ENCODE measurements at regions not wholly inside any gene's neighbourhood (a gene's known extent, or its start where the extent isn't known, plus 50 kb on each side); places are given as distances from the start of the nearest gene placed in this dataset.
"Not testable (repeated sequence)": the region's sequence is repeated elsewhere in the genome, so short reads cannot be mapped to it uniquely, and the experiment has no call there.

- no peak overlapping the region for H3K27ac ChIP-seq (ENCODE audit: low read depth, low read length)
- no peaks in the 10 kb centered on the region for H3K27me3 ChIP-seq (ENCODE audit: control insufficient read depth in 3 of 3, insufficient read depth in 3 of 3, low read length in 3 of 3)
- peaks cover 0 to 2% (median 0%) of the 10 kb centered on the region in 3 donors for H3K9me3 ChIP-seq (ENCODE audit: control insufficient read depth in 3 of 3, low read length in 3 of 3)
- no peak overlapping the region for H3K4me3 ChIP-seq (ENCODE audit: low read length in 3 of 3)
- no peaks in the 10 kb centered on the region for H3K36me3 ChIP-seq (ENCODE audit: control insufficient read depth in 3 of 3, insufficient read depth in 3 of 3, low read length in 3 of 3)
- H3K9ac ChIP-seq (ENCODE audit: low read depth in 1 of 3, low read length in 3 of 3): no peak overlapping the region
- H3K4me1 ChIP-seq (ENCODE audit: control insufficient read depth in 3 of 3, insufficient read depth in 3 of 3, low read length in 3 of 3): no peaks in the 10 kb centered on the region
These were observed 94.3 kb upstream of the ATXN3L start for GRCh38 chrX:13414006-13414647.

DNA sequence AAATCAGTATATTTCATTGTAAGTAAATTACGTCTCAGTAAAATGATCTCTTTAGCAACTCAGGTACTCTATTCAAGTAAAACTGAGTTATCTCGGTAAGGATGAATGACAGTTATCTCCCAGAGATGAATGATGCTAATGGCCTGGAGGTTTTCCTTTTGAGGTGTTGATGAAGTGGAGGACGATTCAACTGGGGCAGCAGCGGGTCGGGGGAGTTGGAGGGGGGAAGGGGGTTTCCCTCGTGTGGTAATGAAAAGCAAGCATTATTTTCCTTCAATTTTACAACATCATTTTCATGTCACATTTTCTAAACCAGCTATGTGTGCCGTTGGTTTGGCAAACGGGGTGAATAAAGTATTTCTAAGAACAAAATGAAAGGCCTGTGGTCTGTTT is 92.4 kb upstream of the ATXN3L start:
- H3K27me3 ChIP-seq (ENCODE audit: control insufficient read depth in 3 of 3, insufficient read depth in 3 of 3, low read length in 3 of 3): no peaks in the 10 kb centered on the region
- no peaks in the 10 kb centered on the region for H3K9me3 ChIP-seq (ENCODE audit: control insufficient read depth in 3 of 3, low read length in 3 of 3)
- no peaks in the 10 kb centered on the region for H3K4me1 ChIP-seq (ENCODE audit: control insufficient read depth in 3 of 3, insufficient read depth in 3 of 3, low read length in 3 of 3)
- no peak overlapping the region for H3K9ac ChIP-seq (ENCODE audit: low read depth in 1 of 3, low read length in 3 of 3)
- no peak overlapping the region for H3K27ac ChIP-seq (ENCODE audit: low read depth, low read length)
- no peak overlapping the region for H3K4me3 ChIP-seq (ENCODE audit: low read length in 3 of 3)
- H3K36me3 ChIP-seq (ENCODE audit: control insufficient read depth in 3 of 3, insufficient read depth in 3 of 3, low read length in 3 of 3): no peaks in the 10 kb centered on the region

GRCh38 chrX:13411496-13412207 is 91.8 kb upstream of the ATXN3L start:
- no peaks in the 10 kb centered on the region for H3K27me3 ChIP-seq (ENCODE audit: control insufficient read depth in 3 of 3, insufficient read depth in 3 of 3, low read length in 3 of 3)
- H3K9ac ChIP-seq (ENCODE audit: low read depth in 1 of 3, low read length in 3 of 3): no peak overlapping the region
- no peak overlapping the region for H3K4me3 ChIP-seq (ENCODE audit: low read length in 3 of 3)
- no peaks in the 10 kb centered on the region for H3K9me3 ChIP-seq (ENCODE audit: control insufficient read depth in 3 of 3, low read length in 3 of 3)
- no peaks in the 10 kb centered on the region for H3K4me1 ChIP-seq (ENCODE audit: control insufficient read depth in 3 of 3, insufficient read depth in 3 of 3, low read length in 3 of 3)
- no peaks in the 10 kb centered on the region for H3K36me3 ChIP-seq (ENCODE audit: control insufficient read depth in 3 of 3, insufficient read depth in 3 of 3, low read length in 3 of 3)
- no peak overlapping the region for H3K27ac ChIP-seq (ENCODE audit: low read depth, low read length)

DNA sequence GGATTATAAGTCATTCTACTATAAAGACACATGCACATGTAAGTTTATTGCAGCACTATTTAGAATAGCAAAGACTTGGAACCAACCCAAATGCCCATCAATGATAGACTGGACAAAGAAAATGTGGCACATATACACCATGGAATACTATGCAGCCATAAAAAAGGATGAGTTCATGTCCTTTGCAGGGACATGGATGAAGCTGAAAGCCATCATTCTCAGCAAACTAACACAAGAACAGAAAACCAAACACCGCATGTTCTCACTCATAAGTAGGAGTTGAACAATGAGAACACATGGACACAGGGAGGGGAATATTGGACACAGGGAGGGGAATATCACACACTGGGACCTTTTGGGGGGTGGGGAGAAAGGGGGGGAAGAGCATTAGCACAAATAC is 88.7 kb upstream of the ATXN3L start:
- not testable (repeated sequence) for H3K36me3 ChIP-seq (ENCODE audit: control insufficient read depth in 3 of 3, insufficient read depth in 3 of 3, low read length in 3 of 3); H3K4me1 ChIP-seq (ENCODE audit: control insufficient read depth in 3 of 3, insufficient read depth in 3 of 3, low read length in 3 of 3); H3K4me3 ChIP-seq (ENCODE audit: low read length in 3 of 3); H3K27ac ChIP-seq (ENCODE audit: low read depth, low read length); H3K9ac ChIP-seq (ENCODE audit: low read depth in 1 of 3, low read length in 3 of 3); H3K27me3 ChIP-seq (ENCODE audit: control insufficient read depth in 3 of 3, insufficient read depth in 3 of 3, low read length in 3 of 3); H3K9me3 ChIP-seq (ENCODE audit: control insufficient read depth in 3 of 3, low read length in 3 of 3)

DNA sequence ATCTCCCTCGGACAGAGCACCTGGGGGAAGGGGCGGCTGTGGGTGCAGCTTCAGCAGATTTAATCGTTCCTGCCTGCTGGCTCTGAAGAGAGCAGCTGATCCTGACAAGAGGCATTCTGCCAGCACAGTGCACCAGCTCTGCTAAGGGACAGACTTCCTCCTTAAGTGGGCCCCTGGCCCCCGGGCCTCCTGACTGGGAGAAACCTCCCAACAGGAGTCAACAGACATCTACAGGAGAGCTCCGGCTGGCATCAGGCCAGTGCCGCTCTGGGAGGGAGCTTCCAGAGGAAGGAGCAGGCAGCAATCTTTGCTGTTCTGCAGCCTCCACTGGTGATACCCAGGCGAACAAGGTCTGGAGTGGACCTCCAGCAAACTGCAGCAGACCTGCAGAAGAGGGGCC is 84.9 kb upstream of the ATXN3L start:
- H3K9ac ChIP-seq (ENCODE audit: low read depth in 1 of 3, low read length in 3 of 3); H3K27me3 ChIP-seq (ENCODE audit: control insufficient read depth in 3 of 3, insufficient read depth in 3 of 3, low read length in 3 of 3); H3K4me1 ChIP-seq (ENCODE audit: control insufficient read depth in 3 of 3, insufficient read depth in 3 of 3, low read length in 3 of 3); H3K36me3 ChIP-seq (ENCODE audit: control insufficient read depth in 3 of 3, insufficient read depth in 3 of 3, low read length in 3 of 3); H3K4me3 ChIP-seq (ENCODE audit: low read length in 3 of 3); H3K27ac ChIP-seq (ENCODE audit: low read depth, low read length); H3K9me3 ChIP-seq (ENCODE audit: control insufficient read depth in 3 of 3, low read length in 3 of 3): not testable (repeated sequence)

DNA sequence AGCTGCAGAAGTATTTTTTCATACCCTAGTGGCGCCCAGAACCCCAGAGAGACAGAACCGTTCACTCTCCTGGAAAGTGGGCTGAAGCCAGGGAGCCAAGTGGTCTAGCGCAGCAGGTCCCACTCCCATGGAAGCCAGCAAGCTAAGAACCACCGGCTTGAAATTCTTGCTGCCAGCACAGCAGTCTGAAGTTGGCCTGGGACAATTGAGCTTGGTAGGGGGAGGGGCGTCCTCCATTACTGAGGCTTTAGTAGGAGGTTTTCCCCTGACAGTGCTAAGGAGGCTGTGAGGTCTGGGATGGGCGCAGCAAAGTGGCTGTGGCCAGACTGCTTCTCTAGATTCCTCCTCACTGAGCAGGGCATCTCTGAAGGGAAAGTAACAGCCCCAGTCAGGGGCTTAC is 84.5 kb upstream of the ATXN3L start:
- H3K9me3 ChIP-seq (ENCODE audit: control insufficient read depth in 3 of 3, low read length in 3 of 3): no peaks in the 10 kb centered on the region
- peaks cover 0 to 6% (median 0%) of the 10 kb centered on the region in 3 donors for H3K27me3 ChIP-seq (ENCODE audit: control insufficient read depth in 3 of 3, insufficient read depth in 3 of 3, low read length in 3 of 3)
- H3K4me1 ChIP-seq (ENCODE audit: control insufficient read depth in 3 of 3, insufficient read depth in 3 of 3, low read length in 3 of 3): no peaks in the 10 kb centered on the region
- H3K9ac ChIP-seq (ENCODE audit: low read depth in 1 of 3, low read length in 3 of 3): no peak overlapping the region
- H3K36me3 ChIP-seq (ENCODE audit: control insufficient read depth in 3 of 3, insufficient read depth in 3 of 3, low read length in 3 of 3): no peaks in the 10 kb centered on the region
- H3K4me3 ChIP-seq (ENCODE audit: low read length in 3 of 3): no peak overlapping the region
- no peak overlapping the region for H3K27ac ChIP-seq (ENCODE audit: low read depth, low read length)

DNA sequence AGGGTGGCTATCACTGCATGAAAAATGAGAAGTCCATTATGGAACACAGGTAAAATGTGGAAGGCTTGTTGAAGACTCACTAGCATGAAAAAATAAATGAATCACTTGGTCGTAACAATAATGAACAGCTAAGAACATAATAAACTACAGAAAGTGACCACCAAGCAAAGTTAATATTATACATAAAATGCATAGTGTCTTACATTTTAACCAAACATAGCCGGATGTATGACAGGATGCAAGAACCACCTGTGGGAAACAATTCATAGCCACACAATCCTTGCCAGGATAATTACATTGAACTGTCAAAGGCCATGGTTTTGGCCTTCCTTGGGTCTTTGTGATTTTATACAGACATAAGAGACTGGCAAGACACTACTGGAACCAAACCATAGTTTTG is 81.9 kb upstream of the ATXN3L start:
- Histone ChIP-seq H3K4me1 (ENCODE audit: control insufficient read depth in 3 of 3, insufficient read depth in 3 of 3, low read length in 3 of 3) (no peaks in the 10 kb centered on the region), H3K9ac (ENCODE audit: low read depth in 1 of 3, low read length in 3 of 3) (no peak overlapping the region), H3K27me3 (ENCODE audit: control insufficient read depth in 3 of 3, insufficient read depth in 3 of 3, low read length in 3 of 3) (peaks cover 0 to 6% (median 0%) of the 10 kb centered on the region in 3 donors), H3K4me3 (ENCODE audit: low read length in 3 of 3) (no peak overlapping the region), H3K27ac (ENCODE audit: low read depth, low read length) (no peak overlapping the region), H3K36me3 (ENCODE audit: control insufficient read depth in 3 of 3, insufficient read depth in 3 of 3, low read length in 3 of 3) (no peaks in the 10 kb centered on the region), H3K9me3 (ENCODE audit: control insufficient read depth in 3 of 3, low read length in 3 of 3) (no peaks in the 10 kb centered on the region)

DNA sequence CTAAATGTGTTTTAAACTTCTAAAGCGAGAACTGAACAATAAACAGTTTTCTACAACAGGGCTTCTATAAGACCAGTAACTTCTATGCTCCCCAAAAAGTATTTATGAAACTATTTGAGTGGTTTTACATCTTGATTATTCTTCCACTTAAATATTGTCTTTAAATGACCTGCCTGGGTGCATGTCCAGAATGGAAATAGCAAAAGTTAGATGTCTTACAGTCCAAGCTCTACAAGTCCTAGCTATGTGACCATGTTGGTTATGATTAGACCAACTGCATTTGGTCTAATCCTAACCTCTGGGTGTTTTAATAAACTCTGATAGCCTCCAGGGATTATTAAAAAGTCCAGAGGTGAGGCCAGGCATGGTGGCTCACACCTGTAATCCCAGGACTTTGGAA is 79.0 kb upstream of the ATXN3L start:
- Histone ChIP-seq H3K36me3 (ENCODE audit: control insufficient read depth in 3 of 3, insufficient read depth in 3 of 3, low read length in 3 of 3) (no peaks in the 10 kb centered on the region), H3K9ac (ENCODE audit: low read depth in 1 of 3, low read length in 3 of 3) (no peak overlapping the region), H3K9me3 (ENCODE audit: control insufficient read depth in 3 of 3, low read length in 3 of 3) (no peaks in the 10 kb centered on the region), H3K27ac (ENCODE audit: low read depth, low read length) (peak overlapping the region; percentile 23), H3K27me3 (ENCODE audit: control insufficient read depth in 3 of 3, insufficient read depth in 3 of 3, low read length in 3 of 3) (peaks cover 0 to 4% (median 0%) of the 10 kb centered on the region in 3 donors), H3K4me1 (ENCODE audit: control insufficient read depth in 3 of 3, insufficient read depth in 3 of 3, low read length in 3 of 3) (no peaks in the 10 kb centered on the region), H3K4me3 (ENCODE audit: low read length in 3 of 3) (no peak overlapping the region)

GRCh38 chrX:13397878-13398818 is 78.3 kb upstream of the ATXN3L start:
- Histone ChIP-seq H3K4me3 (ENCODE audit: low read length in 3 of 3) (no peak overlapping the region), H3K27me3 (ENCODE audit: control insufficient read depth in 3 of 3, insufficient read depth in 3 of 3, low read length in 3 of 3) (no peaks in the 10 kb centered on the region), H3K36me3 (ENCODE audit: control insufficient read depth in 3 of 3, insufficient read depth in 3 of 3, low read length in 3 of 3) (no peaks in the 10 kb centered on the region), H3K9me3 (ENCODE audit: control insufficient read depth in 3 of 3, low read length in 3 of 3) (no peaks in the 10 kb centered on the region), H3K9ac (ENCODE audit: low read depth in 1 of 3, low read length in 3 of 3) (no peak overlapping the region), H3K4me1 (ENCODE audit: control insufficient read depth in 3 of 3, insufficient read depth in 3 of 3, low read length in 3 of 3) (no peaks in the 10 kb centered on the region), H3K27ac (ENCODE audit: low read depth, low read length) (no peak overlapping the region)

GRCh38 chrX:13396924-13397323 is 77.1 kb upstream of the ATXN3L start:
- Histone ChIP-seq H3K36me3 (ENCODE audit: control insufficient read depth in 3 of 3, insufficient read depth in 3 of 3, low read length in 3 of 3) (no peaks in the 10 kb centered on the region), H3K9ac (ENCODE audit: low read depth in 1 of 3, low read length in 3 of 3) (no peak overlapping the region), H3K27me3 (ENCODE audit: control insufficient read depth in 3 of 3, insufficient read depth in 3 of 3, low read length in 3 of 3) (no peaks in the 10 kb centered on the region), H3K4me1 (ENCODE audit: control insufficient read depth in 3 of 3, insufficient read depth in 3 of 3, low read length in 3 of 3) (no peaks in the 10 kb centered on the region), H3K9me3 (ENCODE audit: control insufficient read depth in 3 of 3, low read length in 3 of 3) (peaks cover 0 to 3% (median 0%) of the 10 kb centered on the region in 3 donors), H3K27ac (ENCODE audit: low read depth, low read length) (no peak overlapping the region), H3K4me3 (ENCODE audit: low read length in 3 of 3) (no peak overlapping the region)
